GM18520 (cell line): ENCODE measurements at regions not wholly inside any gene's neighbourhood (a gene's known extent, or its start where the extent isn't known, plus 50 kb on each side); places are given as distances from the start of the nearest gene placed in this dataset.

Experiments used
- ATAC-seq: cut with Tn5 transposase; IDR thresholded peaks from one replicate; pipeline ENCODE4 v1.9.1; 2021; ENCODE audit not compliant: unreplicated experiment

- ATAC-seq = no peak
These were observed 416.6 kb upstream of the NXPH2 start for GRCh38 chr2:139196754-139197153.

GRCh38 chr2:139194546-139194945 lies 414.4 kb upstream of the NXPH2 start:
- no peak for ATAC-seq

GRCh38 chr2:139177041-139177440 lies 396.9 kb upstream of the NXPH2 start:
- no peak for ATAC-seq

GRCh38 chr2:139175510-139175909 lies 395.3 kb upstream of the NXPH2 start:
- ATAC-seq = no peak

GRCh38 chr2:139170406-139170805 lies 390.2 kb upstream of the NXPH2 start:
- no peak for ATAC-seq

GRCh38 chr2:139165601-139166000 lies 385.4 kb upstream of the NXPH2 start:
- no peak for ATAC-seq

GRCh38 chr2:139165041-139165440 lies 384.9 kb upstream of the NXPH2 start:
- no peak for ATAC-seq

GRCh38 chr2:139162957-139163356 lies 382.8 kb upstream of the NXPH2 start:
- ATAC-seq = no peak

GRCh38 chr2:139162456-139162855 lies 382.3 kb upstream of the NXPH2 start:
- no peak for ATAC-seq

GRCh38 chr2:139160836-139161235 lies 380.6 kb upstream of the NXPH2 start:
- no peak for ATAC-seq

- no peak for ATAC-seq
These were observed 379.0 kb upstream of the NXPH2 start for GRCh38 chr2:139159177-139159576.

GRCh38 chr2:139156730-139157129 lies 376.5 kb upstream of the NXPH2 start:
- ATAC-seq = no peak

- ATAC-seq = no peak
These were observed 375.8 kb upstream of the NXPH2 start for GRCh38 chr2:139155991-139156390.

GRCh38 chr2:139142252-139142880 lies 362.2 kb upstream of the NXPH2 start:
- ATAC-seq = no peak

GRCh38 chr2:139124271-139124670 lies 344.1 kb upstream of the NXPH2 start:
- ATAC-seq = no peak

GRCh38 chr2:139123795-139124194 lies 343.6 kb upstream of the NXPH2 start:
- no peak for ATAC-seq

- ATAC-seq = no peak
These were observed 342.5 kb upstream of the NXPH2 start for GRCh38 chr2:139122711-139123158.

GRCh38 chr2:139099721-139100120 lies 319.5 kb upstream of the NXPH2 start:
- ATAC-seq = no peak

GRCh38 chr2:139098961-139099360 lies 318.8 kb upstream of the NXPH2 start:
- ATAC-seq = no peak

- ATAC-seq = no peak
These were observed 302.9 kb upstream of the NXPH2 start for GRCh38 chr2:139083121-139083520.

- ATAC-seq = no peak
These were observed 300.1 kb upstream of the NXPH2 start for GRCh38 chr2:139080244-139080643.

- ATAC-seq = no peak
These were observed 299.1 kb upstream of the NXPH2 start for GRCh38 chr2:139079311-139079710.

GRCh38 chr2:139078376-139078775 lies 298.2 kb upstream of the NXPH2 start:
- no peak for ATAC-seq
